Tibial nerve (tissue), 4 donors: ENCODE measurements at regions not wholly inside any gene's neighbourhood (a gene's known extent, or its start where the extent isn't known, plus 50 kb on each side); places are given as distances from the start of the nearest gene placed in this dataset.

Source experiments
- DNase-seq, 2 donors: peaks; one replicate each; pipeline ENCODE4 v3.0.0-alpha.2; 2019; ENCODE audit warnings: low spot score in 2 of 2
- H3K27ac ChIP-seq, 4 donors: fragments of 200-600 bp; sonication (generic) in 3 of 4; one replicate each; pipeline ENCODE4 v1.5.1; 2017 to 2019; ENCODE audit warnings: mild to moderate bottlenecking in 1 of 4
- H3K27me3 ChIP-seq, 2 donors: fragments of 200-600 bp; sonication (generic) in 1 of 2; one replicate each; pipeline versions ENCODE4 v1.5.1 to v1.6.0; 2017 to 2019
- H3K36me3 ChIP-seq, 3 donors: fragments of 200-600 bp; sonication (generic); one replicate each; pipeline ENCODE4 v1.5.1; 2018 to 2019
- H3K4me1 ChIP-seq, 4 donors: fragments of 200-600 bp; sonication (generic) in 3 of 4; one replicate each; pipeline ENCODE4 v1.5.1; 2017 to 2019
- H3K4me3 ChIP-seq, 4 donors: fragments of 200-600 bp; sonication (generic) in 3 of 4; one replicate each; pipeline ENCODE4 v1.5.1; 2017 to 2019; ENCODE audit warnings: mild to moderate bottlenecking in 1 of 4, moderate library complexity in 1 of 4
- H3K9me3 ChIP-seq, 4 donors: fragments of 200-600 bp; sonication (generic) in 3 of 4; one replicate each; pipeline ENCODE4 v1.5.1; 2017 to 2019
- CTCF ChIP-seq, 5 experiments: fragments of 200-600 bp in 3 of 5; fragments of 450-650 bp in 2 of 5; sonication (generic) in 3 of 5; IDR thresholded peaks; one replicate each; pipeline ENCODE4 v1.5.1; 2016 to 2019; ENCODE audit warnings: antibody characterized with exemption in 5 of 5, mild to moderate bottlenecking in 3 of 5, moderate library complexity in 2 of 5
- EP300 ChIP-seq, 2 donors: sonication (generic); formaldehyde crosslinking; IDR thresholded peaks; one replicate each; pipeline ENCODE4 v1.6.1; 2017; ENCODE audit warnings: antibody characterized with exemption in 2 of 2, mild to moderate bottlenecking in 1 of 2
- POLR2A ChIP-seq, 2 donors: fragments of 450-650 bp; IDR thresholded peaks; one replicate each; pipeline ENCODE4 v1.6.1; 2017; ENCODE audit warnings: antibody characterized with exemption in 2 of 2, mild to moderate bottlenecking in 2 of 2, moderate library complexity in 2 of 2
- WGBS, 2 donors: methylation state at CpG; one replicate each; pipeline ENCODE4 v1.1.5; 2018; 5-methylcytosine and 5-hydroxymethylcytosine counted together

- H3K36me3 ChIP-seq: no peaks in the 10 kb centered on the region
- peaks cover 0 to 13% (median 0%) of the 10 kb centered on the region in 4 donors for H3K4me1 ChIP-seq
- no peaks in the 10 kb centered on the region for H3K9me3 ChIP-seq
- no peaks in the 10 kb centered on the region for H3K27me3 ChIP-seq
- WGBS, 2 donors: 41 to 45% methylated on average over 9 of the region's 9 CpGs
- no peak overlapping the region for H3K4me3 ChIP-seq
- no peak overlapping the region for H3K27ac ChIP-seq
- no peak for DNase-seq
- TF ChIP-seq POLR2A (IDR thresholded peaks at IDR 0.05) (no peak), EP300 (IDR thresholded peaks at IDR 0.05) (no peak), CTCF (IDR thresholded peaks at IDR 0.05) (no peak)
Observed at GRCh38 chr2:23135481-23136100, 249.4 kb upstream of the KLHL29 start.

- H3K27me3 ChIP-seq: no peaks in the 10 kb centered on the region
- TF ChIP-seq EP300 (IDR thresholded peaks at IDR 0.05) (no peak), POLR2A (IDR thresholded peaks at IDR 0.05) (no peak), CTCF (IDR thresholded peaks at IDR 0.05) (no peak)
- peaks cover 0 to 13% (median 0%) of the 10 kb centered on the region in 4 donors for H3K4me1 ChIP-seq
- no peak for DNase-seq
- 88 to 91% methylated on average over 2 of the region's 2 CpGs for WGBS, 2 donors
- no peak overlapping the region for H3K27ac ChIP-seq
- no peaks in the 10 kb centered on the region for H3K9me3 ChIP-seq
- H3K36me3 ChIP-seq: no peaks in the 10 kb centered on the region
- no peak overlapping the region for H3K4me3 ChIP-seq
Observed at GRCh38 chr2:23137166-23137565, 247.8 kb upstream of the KLHL29 start.

- Histone ChIP-seq H3K27me3 (no peaks in the 10 kb centered on the region), H3K36me3 (no peaks in the 10 kb centered on the region), H3K27ac (no peak overlapping the region), H3K4me3 (no peak overlapping the region), H3K4me1 (peaks cover 0 to 13% (median 0%) of the 10 kb centered on the region in 4 donors), H3K9me3 (no peaks in the 10 kb centered on the region)
- no peak for TF ChIP-seq CTCF (IDR thresholded peaks at IDR 0.05)
- no peak for TF ChIP-seq EP300 (IDR thresholded peaks at IDR 0.05)
- no peak for TF ChIP-seq POLR2A (IDR thresholded peaks at IDR 0.05)
- 78 to 88% methylated on average over 4 of the region's 4 CpGs for WGBS, 2 donors
- DNase-seq: no peak
Observed at GRCh38 chr2:23138701-23139100, 246.3 kb upstream of the KLHL29 start.

- no peak overlapping the region for H3K27ac ChIP-seq
Observed at GRCh38 chr2:23145460-23145859, 239.5 kb upstream of the KLHL29 start.

GRCh38 chr2:23146011-23146410, 239.0 kb upstream of the KLHL29 start:
- H3K27ac ChIP-seq: no peak overlapping the region
- H3K27me3 ChIP-seq: no peaks in the 10 kb centered on the region
- no peaks in the 10 kb centered on the region for H3K4me1 ChIP-seq
- no peaks in the 10 kb centered on the region for H3K9me3 ChIP-seq
- TF ChIP-seq CTCF (IDR thresholded peaks at IDR 0.05) (no peak), POLR2A (IDR thresholded peaks at IDR 0.05) (no peak), EP300 (IDR thresholded peaks at IDR 0.05) (no peak)
- 88% methylated on average over 2 of the region's 2 CpGs for WGBS, 2 donors
- DNase-seq: no peak
- H3K36me3 ChIP-seq: no peaks in the 10 kb centered on the region
- H3K4me3 ChIP-seq: no peak overlapping the region

More at GRCh38 chr2:23145460-23145859, 239.5 kb upstream of the KLHL29 start:
- Histone ChIP-seq H3K9me3 (no peaks in the 10 kb centered on the region), H3K4me1 (no peaks in the 10 kb centered on the region), H3K36me3 (no peaks in the 10 kb centered on the region), H3K4me3 (no peak overlapping the region), H3K27me3 (no peaks in the 10 kb centered on the region)
- DNase-seq: no peak
- TF ChIP-seq EP300 (IDR thresholded peaks at IDR 0.05): no peak
- no peak for TF ChIP-seq POLR2A (IDR thresholded peaks at IDR 0.05)
- no peak for TF ChIP-seq CTCF (IDR thresholded peaks at IDR 0.05)
